Epithelial cell of prostate (primary cell): ENCODE measurements at regions not wholly inside any gene's neighbourhood (a gene's known extent, or its start where the extent isn't known, plus 50 kb on each side); places are given as distances from the start of the nearest gene placed in this dataset.

ENCODE experiments used
- DNase-seq: peaks from one replicate; pipeline ENCODE4 v3.0.0-alpha.2; 2011; ENCODE audit warnings: low read depth, low spot score
- H3K27ac ChIP-seq: fragments of 450-650 bp; 2 replicates; pipeline ENCODE4 v1.5.1; 2017; ENCODE audit warnings: mild to moderate bottlenecking

GRCh38 chrX:45769761-45770582 lies 569.3 kb upstream of the DIPK2B start:
- H3K27ac ChIP-seq, result peak overlapping the region; percentile 96
- no peak for DNase-seq

GRCh38 chrX:45768666-45769236 lies 568.1 kb upstream of the DIPK2B start:
- peak overlapping the region; percentile 96 for H3K27ac ChIP-seq
- DNase-seq, result no peak

GRCh38 chrX:45766981-45767501 lies 566.4 kb upstream of the DIPK2B start:
- H3K27ac ChIP-seq, result peak overlapping the region; percentile 96
- no peak for DNase-seq

GRCh38 chrX:45765767-45766166 lies 565.1 kb upstream of the DIPK2B start:
- DNase-seq, result no peak
- peak overlapping the region; percentile 96 for H3K27ac ChIP-seq

GRCh38 chrX:45765281-45765680 lies 564.6 kb upstream of the DIPK2B start:
- DNase-seq, result no peak
- H3K27ac ChIP-seq, result peak overlapping the region; percentile 96

- no peak for DNase-seq
- H3K27ac ChIP-seq, result peak overlapping the region; percentile 96
Measured at GRCh38 chrX:45762699-45763647, 562.3 kb upstream of the DIPK2B start.

- no peak for DNase-seq
- H3K27ac ChIP-seq, result peak overlapping the region; percentile 96
Measured at GRCh38 chrX:45761920-45762319, 561.2 kb upstream of the DIPK2B start.

GRCh38 chrX:45760187-45760742 lies 559.6 kb upstream of the DIPK2B start:
- no peak for DNase-seq
- peak overlapping the region; percentile 96 for H3K27ac ChIP-seq

GRCh38 chrX:45758738-45759397 lies 558.2 kb upstream of the DIPK2B start:
- peak overlapping the region; percentile 96 for H3K27ac ChIP-seq
- no peak for DNase-seq

- DNase-seq, result no peak
- H3K27ac ChIP-seq, result peak overlapping the region; percentile 96
Measured at GRCh38 chrX:45758319-45758718, 557.6 kb upstream of the DIPK2B start.

GRCh38 chrX:45757272-45757671 lies 556.6 kb upstream of the DIPK2B start:
- H3K27ac ChIP-seq, result peak overlapping the region; percentile 96
- DNase-seq, result no peak

- peak overlapping the region; percentile 96 for H3K27ac ChIP-seq
- no peak for DNase-seq
Measured at GRCh38 chrX:45756557-45756956, 555.9 kb upstream of the DIPK2B start.

- DNase-seq, result no peak
- peak overlapping the region; percentile 96 for H3K27ac ChIP-seq
Measured at GRCh38 chrX:45755703-45756102, 555.0 kb upstream of the DIPK2B start.

- DNase-seq, result no peak
- peak overlapping the region; percentile 96 for H3K27ac ChIP-seq
Measured at GRCh38 chrX:45751156-45751555, 550.5 kb upstream of the DIPK2B start.

GRCh38 chrX:45750639-45751038 lies 550.0 kb upstream of the DIPK2B start:
- no peak for DNase-seq
- H3K27ac ChIP-seq, result peak overlapping the region; percentile 96

- peak overlapping the region; percentile 96 for H3K27ac ChIP-seq
- DNase-seq, result no peak
Measured at GRCh38 chrX:45749375-45749774, 548.7 kb upstream of the DIPK2B start.

- DNase-seq, result no peak
- peak overlapping the region; percentile 96 for H3K27ac ChIP-seq
Measured at GRCh38 chrX:45748369-45748774, 547.7 kb upstream of the DIPK2B start.

- no peak for DNase-seq
- H3K27ac ChIP-seq, result peak overlapping the region; percentile 96
Measured at GRCh38 chrX:45747905-45748304, 547.2 kb upstream of the DIPK2B start.

GRCh38 chrX:45745479-45745878 lies 544.8 kb upstream of the DIPK2B start:
- DNase-seq, result no peak
- H3K27ac ChIP-seq, result peak overlapping the region; percentile 96
